AG10803 (cell line): ENCODE measurements at regions not wholly inside any gene's neighbourhood (a gene's known extent, or its start where the extent isn't known, plus 50 kb on each side); places are given as distances from the start of the nearest gene placed in this dataset.

Experiments
- DNase-seq: peaks from one replicate; pipeline ENCODE4 v3.0.0; 2010; ENCODE audit warnings: low read depth
- H3K4me3 ChIP-seq: 2 replicates; pipeline ENCODE4 v1.5.1; 2011; ENCODE audit warnings: mild to moderate bottlenecking, low read length, control low read depth
- CTCF ChIP-seq: conservative IDR thresholded peaks from 2 replicates; pipeline ENCODE4 v1.5.1; 2011; ENCODE audit warnings: mild to moderate bottlenecking, low read length, control low read depth, inconsistent platforms

- H3K4me3 ChIP-seq, result no peak overlapping the region
- TF ChIP-seq CTCF, result no peak
- DNase-seq, result peak; percentile 82
Observed at GRCh38 chr3:30308131-30308530, 298.3 kb upstream of the TGFBR2 start.

GRCh38 chr3:30309961-30310954, 296.1 kb upstream of the TGFBR2 start:
- H3K4me3 ChIP-seq, result no peak overlapping the region
- no peak for TF ChIP-seq CTCF
- DNase-seq, result no peak

- H3K4me3 ChIP-seq, result no peak overlapping the region
- DNase-seq, result no peak
- no peak for TF ChIP-seq CTCF
Observed at GRCh38 chr3:30311781-30312180, 294.6 kb upstream of the TGFBR2 start.

GRCh38 chr3:30313840-30314239, 292.6 kb upstream of the TGFBR2 start:
- DNase-seq, result no peak
- no peak for TF ChIP-seq CTCF

GRCh38 chr3:30314757-30315325, 291.6 kb upstream of the TGFBR2 start:
- TF ChIP-seq CTCF, result no peak
- H3K4me3 ChIP-seq, result no peak overlapping the region
- no peak for DNase-seq

More at GRCh38 chr3:30313840-30314239, 292.6 kb upstream of the TGFBR2 start:
- H3K4me3 ChIP-seq, result no peak overlapping the region

- DNase-seq, result peak; percentile 83
Observed at GRCh38 chr3:30315447-30315846, 291.0 kb upstream of the TGFBR2 start.

More at GRCh38 chr3:30315447-30315846, 291.0 kb upstream of the TGFBR2 start:
- no peak for TF ChIP-seq CTCF
- no peak overlapping the region for H3K4me3 ChIP-seq
